ENCODE measurements at regions not wholly inside any gene's neighbourhood (a gene's known extent, or its start where the extent isn't known, plus 50 kb on each side); places are given as distances from the start of the nearest gene placed in this dataset.

DNA sequence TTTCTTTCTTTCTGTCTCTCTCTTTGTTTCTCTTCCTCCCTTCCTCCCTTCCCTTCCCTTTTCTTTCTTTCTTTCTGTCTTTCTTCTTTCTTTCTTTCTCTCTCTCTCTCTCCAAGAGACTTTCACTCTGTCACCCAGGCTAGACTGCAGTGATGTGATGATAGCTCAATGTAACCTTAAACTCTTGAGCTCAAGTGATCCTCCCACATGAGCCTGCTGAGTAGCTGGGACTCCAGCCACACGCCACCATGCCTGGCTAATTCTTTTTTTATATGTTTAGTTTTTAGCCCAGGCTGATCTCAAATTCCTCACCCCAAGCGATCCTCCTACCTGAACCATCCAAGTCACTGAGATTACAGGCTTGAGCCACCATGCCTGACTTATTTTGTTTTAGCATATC is 64.3 kb upstream of the EMCN start:
- no peaks in the 10 kb centered on the region for H3K79me2 ChIP-seq (ENCODE audit: insufficient read depth, low read length)
- H3K36me3 ChIP-seq (ENCODE audit: low read length): no peaks in the 10 kb centered on the region
- TF ChIP-seq, protein P1, sequence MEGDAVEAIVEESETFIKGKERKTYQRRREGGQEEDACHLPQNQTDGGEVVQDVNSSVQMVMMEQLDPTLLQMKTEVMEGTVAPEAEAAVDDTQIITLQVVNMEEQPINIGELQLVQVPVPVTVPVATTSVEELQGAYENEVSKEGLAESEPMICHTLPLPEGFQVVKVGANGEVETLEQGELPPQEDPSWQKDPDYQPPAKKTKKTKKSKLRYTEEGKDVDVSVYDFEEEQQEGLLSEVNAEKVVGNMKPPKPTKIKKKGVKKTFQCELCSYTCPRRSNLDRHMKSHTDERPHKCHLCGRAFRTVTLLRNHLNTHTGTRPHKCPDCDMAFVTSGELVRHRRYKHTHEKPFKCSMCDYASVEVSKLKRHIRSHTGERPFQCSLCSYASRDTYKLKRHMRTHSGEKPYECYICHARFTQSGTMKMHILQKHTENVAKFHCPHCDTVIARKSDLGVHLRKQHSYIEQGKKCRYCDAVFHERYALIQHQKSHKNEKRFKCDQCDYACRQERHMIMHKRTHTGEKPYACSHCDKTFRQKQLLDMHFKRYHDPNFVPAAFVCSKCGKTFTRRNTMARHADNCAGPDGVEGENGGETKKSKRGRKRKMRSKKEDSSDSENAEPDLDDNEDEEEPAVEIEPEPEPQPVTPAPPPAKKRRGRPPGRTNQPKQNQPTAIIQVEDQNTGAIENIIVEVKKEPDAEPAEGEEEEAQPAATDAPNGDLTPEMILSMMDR (IDR thresholded peaks at IDR 0.05; ENCODE audit: insufficient read depth, low read length, poor library complexity, severe bottlenecking): no peak
- no peak for TF ChIP-seq EZH2phosphoT487 (conservative IDR thresholded peaks at IDR 0.05; ENCODE audit: low read length)
- no peaks in the 10 kb centered on the region for H4K20me1 ChIP-seq (ENCODE audit: low read depth, low read length)
- H3K27ac ChIP-seq (ENCODE audit: low read depth, low read length): no peak overlapping the region
- H2AFZ ChIP-seq (ENCODE audit: low read depth, low read length, severe bottlenecking): no peak overlapping the region
- H3K4me3 ChIP-seq (ENCODE audit: insufficient read depth, low read length, poor library complexity, severe bottlenecking): no peak overlapping the region
- no peaks in the 10 kb centered on the region for H3K9me3 ChIP-seq (ENCODE audit: insufficient read depth, low read length)
- no peaks in the 10 kb centered on the region for H3K27me3 ChIP-seq (ENCODE audit: low read length)
- no peak overlapping the region for H3K9ac ChIP-seq (ENCODE audit: low read length)
- no peaks in the 10 kb centered on the region for H3K9me2 ChIP-seq (replicated peaks; ENCODE audit: insufficient read depth, low read length)
- H3K4me2 ChIP-seq (ENCODE audit: low read depth, low read length, poor library complexity, severe bottlenecking): no peak overlapping the region
- no peaks in the 10 kb centered on the region for H3F3A ChIP-seq (ENCODE audit: insufficient read depth)

DNA sequence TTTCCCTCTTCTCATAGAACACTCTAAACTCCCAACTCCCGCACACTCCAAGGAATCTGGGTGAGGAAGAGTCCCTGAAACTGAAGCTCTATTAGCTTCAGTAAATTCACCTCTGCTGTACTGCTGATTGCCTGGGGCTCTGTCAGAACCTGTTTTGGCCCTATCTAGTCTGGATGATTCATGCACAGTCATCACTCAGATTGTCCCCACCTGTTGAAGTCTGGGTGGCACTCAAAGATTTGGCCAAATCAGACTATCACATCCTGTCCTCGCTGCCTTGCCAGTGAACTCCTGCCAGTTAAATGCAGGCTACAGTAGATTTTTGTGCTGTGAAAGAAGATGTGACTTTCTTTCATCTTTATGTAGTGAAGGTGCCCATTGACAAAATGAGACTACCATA is 63.5 kb upstream of the EMCN start:
- Histone ChIP-seq H3K36me3 (ENCODE audit: low read length) (no peaks in the 10 kb centered on the region), H3K4me2 (ENCODE audit: low read depth, low read length, poor library complexity, severe bottlenecking) (no peak overlapping the region), H3K79me2 (ENCODE audit: insufficient read depth, low read length) (no peaks in the 10 kb centered on the region), H2AFZ (ENCODE audit: low read depth, low read length, severe bottlenecking) (no peak overlapping the region), H3K27me3 (ENCODE audit: low read length) (no peaks in the 10 kb centered on the region), H3K9me2 (replicated peaks; ENCODE audit: insufficient read depth, low read length) (no peaks in the 10 kb centered on the region), H3K9ac (ENCODE audit: low read length) (no peak overlapping the region), H3K4me3 (ENCODE audit: insufficient read depth, low read length, poor library complexity, severe bottlenecking) (no peak overlapping the region), H3K9me3 (ENCODE audit: insufficient read depth, low read length) (no peaks in the 10 kb centered on the region), H4K20me1 (ENCODE audit: low read depth, low read length) (no peaks in the 10 kb centered on the region), H3F3A (ENCODE audit: insufficient read depth) (no peaks in the 10 kb centered on the region), H3K27ac (ENCODE audit: low read depth, low read length) (no peak overlapping the region)
- TF ChIP-seq, protein P1 (IDR thresholded peaks at IDR 0.05; ENCODE audit: insufficient read depth, low read length, poor library complexity, severe bottlenecking): no peak
- no peak for TF ChIP-seq EZH2phosphoT487 (conservative IDR thresholded peaks at IDR 0.05; ENCODE audit: low read length)

DNA sequence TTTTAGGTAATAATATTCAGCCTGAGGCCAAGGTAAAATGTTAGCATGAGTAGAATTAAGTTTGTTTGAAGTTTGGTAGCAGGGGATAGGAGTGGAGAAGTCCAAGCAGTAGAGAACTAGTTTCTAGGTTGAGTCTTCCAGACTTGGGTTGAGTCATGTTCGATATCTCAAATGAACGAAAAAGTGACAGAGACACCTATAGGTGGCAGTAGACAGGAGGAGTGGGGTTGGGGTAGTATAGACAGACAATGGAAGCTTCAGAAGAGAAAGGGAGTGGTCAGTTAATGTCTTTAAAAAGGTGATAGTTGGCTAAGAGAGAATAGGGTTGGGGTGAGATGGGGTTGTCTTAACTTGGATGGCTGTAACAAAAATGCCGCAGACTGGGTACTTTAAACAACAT is 58.7 kb upstream of the EMCN start:
- H3K9ac ChIP-seq (ENCODE audit: low read length): no peak overlapping the region
- no peak for TF ChIP-seq EZH2phosphoT487 (conservative IDR thresholded peaks at IDR 0.05; ENCODE audit: low read length)
- TF ChIP-seq, protein P1 (IDR thresholded peaks at IDR 0.05; ENCODE audit: insufficient read depth, low read length, poor library complexity, severe bottlenecking): no peak
- no peaks in the 10 kb centered on the region for H4K20me1 ChIP-seq (ENCODE audit: low read depth, low read length)
- H3K79me2 ChIP-seq (ENCODE audit: insufficient read depth, low read length): no peaks in the 10 kb centered on the region
- no peaks in the 10 kb centered on the region for H3K9me3 ChIP-seq (ENCODE audit: insufficient read depth, low read length)
- no peak overlapping the region for H3K4me3 ChIP-seq (ENCODE audit: insufficient read depth, low read length, poor library complexity, severe bottlenecking)
- H3K9me2 ChIP-seq (replicated peaks; ENCODE audit: insufficient read depth, low read length): no peaks in the 10 kb centered on the region
- no peaks in the 10 kb centered on the region for H3F3A ChIP-seq (ENCODE audit: insufficient read depth)
- H3K36me3 ChIP-seq (ENCODE audit: low read length): no peaks in the 10 kb centered on the region
- H3K27ac ChIP-seq (ENCODE audit: low read depth, low read length): no peak overlapping the region
- H3K4me2 ChIP-seq (ENCODE audit: low read depth, low read length, poor library complexity, severe bottlenecking): no peak overlapping the region
- no peaks in the 10 kb centered on the region for H3K27me3 ChIP-seq (ENCODE audit: low read length)
- no peak overlapping the region for H2AFZ ChIP-seq (ENCODE audit: low read depth, low read length, severe bottlenecking)

DNA sequence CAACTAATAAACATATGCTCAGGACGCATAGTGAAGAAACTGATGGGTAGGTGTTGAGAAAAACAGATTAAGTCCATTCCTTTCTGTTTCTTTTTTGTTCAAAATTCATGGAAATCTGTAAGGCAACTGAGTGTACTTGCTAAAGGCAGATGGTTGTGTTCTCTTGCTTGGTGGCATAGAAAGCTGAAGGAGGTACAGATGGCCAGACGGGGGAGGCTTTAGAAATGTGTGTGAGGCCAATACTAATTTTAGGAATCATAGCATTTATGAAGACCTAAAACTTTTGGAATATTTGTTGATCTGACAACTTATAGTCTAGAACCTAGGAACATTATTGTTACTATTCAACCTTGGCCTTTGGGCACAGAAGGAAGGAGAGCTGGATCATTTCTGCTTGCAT is 56.8 kb upstream of the EMCN start:
- TF ChIP-seq, protein P1 (IDR thresholded peaks at IDR 0.05; ENCODE audit: insufficient read depth, low read length, poor library complexity, severe bottlenecking): no peak
- TF ChIP-seq EZH2phosphoT487 (conservative IDR thresholded peaks at IDR 0.05; ENCODE audit: low read length): no peak
- no peaks in the 10 kb centered on the region for H4K20me1 ChIP-seq (ENCODE audit: low read depth, low read length)
- no peaks in the 10 kb centered on the region for H3K79me2 ChIP-seq (ENCODE audit: insufficient read depth, low read length)
- no peaks in the 10 kb centered on the region for H3K36me3 ChIP-seq (ENCODE audit: low read length)
- H3K4me3 ChIP-seq (ENCODE audit: insufficient read depth, low read length, poor library complexity, severe bottlenecking): no peak overlapping the region
- H3K9me2 ChIP-seq (replicated peaks; ENCODE audit: insufficient read depth, low read length): no peaks in the 10 kb centered on the region
- no peaks in the 10 kb centered on the region for H3K9me3 ChIP-seq (ENCODE audit: insufficient read depth, low read length)
- no peak overlapping the region for H2AFZ ChIP-seq (ENCODE audit: low read depth, low read length, severe bottlenecking)
- H3K27ac ChIP-seq (ENCODE audit: low read depth, low read length): no peak overlapping the region
- no peak overlapping the region for H3K9ac ChIP-seq (ENCODE audit: low read length)
- no peaks in the 10 kb centered on the region for H3K27me3 ChIP-seq (ENCODE audit: low read length)
- H3K4me2 ChIP-seq (ENCODE audit: low read depth, low read length, poor library complexity, severe bottlenecking): no peak overlapping the region
- no peaks in the 10 kb centered on the region for H3F3A ChIP-seq (ENCODE audit: insufficient read depth)

Data from SU-DHL-6 (cell line).